HG03432 (cell line): ENCODE measurements at regions not wholly inside any gene's neighbourhood (a gene's known extent, or its start where the extent isn't known, plus 50 kb on each side); places are given as distances from the start of the nearest gene placed in this dataset.

ENCODE experiments used
- ATAC-seq: cut with Tn5 transposase; IDR thresholded peaks from one replicate; pipeline ENCODE4 v1.9.1; 2021; ENCODE audit warnings: mild to moderate bottlenecking, moderate library complexity; ENCODE audit not compliant: unreplicated experiment

DNA sequence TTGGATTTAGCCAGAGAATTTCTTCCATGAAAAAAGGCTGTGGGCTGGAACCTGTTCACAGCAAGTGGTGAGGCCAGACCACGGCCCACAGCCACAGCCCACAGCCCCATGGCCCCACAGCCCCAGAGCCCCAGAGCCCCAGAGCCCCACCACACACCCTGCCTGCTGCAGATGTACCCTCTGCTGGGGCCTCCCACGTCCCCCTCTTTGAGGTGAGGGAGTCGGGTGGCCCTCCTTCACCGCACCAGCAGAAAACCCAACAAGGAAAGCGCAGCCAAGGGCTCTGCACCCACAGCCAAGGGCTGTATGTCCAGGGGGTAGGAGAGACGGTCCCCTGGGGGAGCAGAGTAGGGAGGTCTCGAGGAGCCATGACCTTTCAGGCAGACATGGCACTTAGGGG is 327.5 kb upstream of the DIO3 start:
- no peak for ATAC-seq

DNA sequence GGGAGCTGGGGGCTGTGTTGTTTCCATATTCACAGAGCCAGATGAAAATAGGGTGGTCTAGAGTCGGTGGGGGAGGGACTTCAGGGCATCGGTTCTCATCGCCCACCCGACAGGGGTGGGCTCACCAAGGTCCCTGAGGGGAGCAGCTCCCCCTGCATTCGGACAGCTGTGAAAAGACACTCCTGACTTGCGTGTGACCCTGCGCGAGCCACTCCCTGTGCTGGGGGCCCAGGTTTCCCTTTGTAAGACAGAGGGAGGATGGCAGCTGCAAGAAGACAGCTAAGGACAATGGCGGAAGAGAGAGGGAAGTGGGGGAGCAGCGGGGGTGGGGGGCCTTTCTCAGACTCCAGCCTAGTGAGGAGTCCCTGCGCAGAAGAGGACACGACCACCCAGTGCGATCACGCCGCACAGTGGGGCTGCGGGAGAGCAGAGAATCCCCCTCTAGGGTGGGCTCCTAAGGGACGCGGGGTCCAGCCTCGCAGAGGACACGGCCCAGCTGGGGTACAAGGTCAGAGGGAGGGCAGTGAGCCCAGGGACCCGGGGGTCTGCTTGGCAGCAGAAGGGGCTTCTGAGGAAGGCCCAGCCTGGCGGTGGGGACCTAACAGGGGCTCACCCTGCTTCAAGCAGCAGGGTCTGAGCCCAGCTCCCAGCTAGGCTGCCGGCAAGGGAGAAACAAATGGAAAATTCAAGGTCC is 326.9 kb upstream of the DIO3 start:
- ATAC-seq, result no peak

GRCh38 chr14:101234999-101235334 is 326.3 kb upstream of the DIO3 start:
- no peak for ATAC-seq

- ATAC-seq, result no peak
These were observed 325.8 kb upstream of the DIO3 start for GRCh38 chr14:101235335-101236103.

- no peak for ATAC-seq
These were observed 324.6 kb upstream of the DIO3 start for GRCh38 chr14:101236496-101237251.

- no peak for ATAC-seq
These were observed 324.1 kb upstream of the DIO3 start for GRCh38 chr14:101237252-101237616.

- no peak for ATAC-seq
These were observed 322.2 kb upstream of the DIO3 start for GRCh38 chr14:101239065-101239464.

- no peak for ATAC-seq
These were observed 320.1 kb upstream of the DIO3 start for GRCh38 chr14:101241147-101241546.

DNA sequence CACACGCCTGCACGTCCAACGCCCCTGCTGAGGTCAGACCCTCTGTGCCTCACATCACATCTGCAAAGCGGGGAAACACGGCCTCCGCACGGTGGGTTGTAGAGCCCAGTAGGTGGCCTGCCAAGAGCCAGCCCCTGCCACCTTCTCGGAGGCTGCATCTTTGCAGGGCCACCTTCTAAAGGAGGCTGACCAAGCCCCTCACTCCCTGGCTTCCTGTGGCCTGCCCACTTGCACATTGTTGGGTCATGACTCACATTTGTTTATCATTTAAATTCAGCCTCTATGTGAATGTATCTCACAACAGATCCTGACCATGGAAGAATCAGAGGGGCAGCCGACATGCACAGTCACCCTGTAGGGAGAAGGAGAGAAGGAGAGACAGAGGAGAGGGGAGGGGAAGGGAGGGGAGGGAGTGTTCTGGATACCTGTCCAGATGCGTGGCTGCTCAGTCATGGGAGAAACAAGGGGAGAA is 319.5 kb upstream of the DIO3 start:
- no peak for ATAC-seq

GRCh38 chr14:101242442-101243385 is 318.6 kb upstream of the DIO3 start:
- ATAC-seq, result no peak

- ATAC-seq, result no peak
These were observed 317.5 kb upstream of the DIO3 start for GRCh38 chr14:101243587-101244338.

- no peak for ATAC-seq
These were observed 314.1 kb upstream of the DIO3 start for GRCh38 chr14:101246894-101247841.

DNA sequence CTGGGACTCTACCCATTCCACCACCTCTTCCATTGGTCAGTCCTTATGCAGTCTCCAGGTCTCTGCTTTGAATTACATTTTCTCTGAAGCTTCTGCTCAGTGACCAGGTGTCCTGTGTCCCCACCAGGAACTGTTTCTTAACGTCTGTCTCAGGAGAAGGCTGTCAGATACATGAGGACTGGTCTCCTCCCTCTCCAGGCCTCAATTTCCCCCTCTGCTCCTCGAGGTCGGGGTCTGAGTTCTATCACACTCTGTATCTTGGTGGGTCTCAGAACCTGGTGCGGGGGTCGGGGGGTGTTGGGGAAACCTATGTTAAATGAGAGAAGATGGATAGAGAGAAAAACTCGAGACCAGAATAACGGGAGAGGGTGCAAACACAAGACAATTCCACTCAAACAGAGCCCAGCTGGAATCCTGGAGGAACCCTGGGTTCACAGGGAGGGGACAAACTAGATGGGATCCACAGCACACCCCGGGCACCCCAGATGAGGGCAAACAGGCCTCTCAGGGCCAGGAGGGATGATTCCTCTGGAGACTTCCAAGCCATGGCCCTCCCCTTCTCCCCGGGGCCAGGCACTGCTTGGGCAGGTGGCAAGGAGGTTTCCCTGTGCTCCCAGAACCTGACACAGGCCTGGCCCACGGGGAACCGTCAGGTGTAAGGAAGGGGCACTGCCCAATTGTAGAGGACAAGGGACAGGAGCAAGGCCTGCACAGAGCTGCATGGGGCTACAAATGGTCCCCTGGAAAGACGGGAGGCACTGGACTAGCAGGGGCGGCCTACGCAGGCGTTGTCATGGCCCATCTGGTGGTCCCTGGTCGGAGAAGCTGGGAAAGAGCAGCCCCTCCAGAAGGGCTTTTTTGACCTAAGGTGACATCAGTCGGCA is 313.2 kb upstream of the DIO3 start:
- ATAC-seq, result no peak

GRCh38 chr14:101248840-101249675 is 312.2 kb upstream of the DIO3 start:
- no peak for ATAC-seq

DNA sequence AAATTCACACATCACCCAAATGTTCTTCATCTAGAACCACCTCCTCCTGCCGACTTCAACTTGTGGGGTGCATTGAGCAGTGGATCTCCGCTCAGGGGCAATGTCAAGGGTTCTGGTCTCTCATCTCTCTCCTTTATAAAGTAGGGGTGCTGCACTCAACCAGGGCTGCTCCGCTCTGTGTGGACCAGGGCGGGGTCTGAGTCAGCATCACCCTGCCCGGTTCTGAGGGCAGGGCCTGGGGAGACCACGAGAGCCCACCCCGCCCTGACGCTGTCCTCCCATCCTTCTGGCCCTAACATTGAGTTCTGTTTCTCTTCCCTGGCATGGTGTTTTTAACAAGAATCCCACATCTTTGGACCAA is 311.6 kb upstream of the DIO3 start:
- no peak for ATAC-seq

GRCh38 chr14:101250336-101250947 is 310.9 kb upstream of the DIO3 start:
- no peak for ATAC-seq
